ENCODE measurements at regions not wholly inside any gene's neighbourhood (a gene's known extent, or its start where the extent isn't known, plus 50 kb on each side); places are given as distances from the start of the nearest gene placed in this dataset.

DNA sequence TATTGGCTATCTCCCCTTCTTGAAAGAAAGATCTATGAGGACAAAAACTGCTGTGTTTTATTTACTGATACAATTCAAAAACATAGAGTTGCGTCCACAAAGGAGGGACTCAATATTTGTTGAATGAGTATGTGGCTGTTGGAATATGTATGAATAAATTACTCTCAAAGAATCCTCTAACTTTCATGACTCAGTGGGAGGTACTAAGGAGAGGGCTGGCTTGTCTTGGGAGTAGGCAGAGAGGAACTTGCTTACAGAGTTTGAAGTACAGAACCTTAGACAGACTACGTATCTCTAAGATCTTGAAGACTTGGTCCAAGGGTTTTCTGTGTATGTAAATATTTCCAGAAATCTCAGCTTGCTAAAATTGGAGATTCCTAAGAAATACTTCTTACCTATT is 504.0 kb upstream of the PTCHD4 start:
- no peak for TF ChIP-seq EZH2 (IDR thresholded peaks at IDR 0.05; ENCODE audit: insufficient read depth, poor library complexity, severe bottlenecking)
- no peak for TF ChIP-seq EZH2phosphoT487 (IDR thresholded peaks at IDR 0.05; ENCODE audit: insufficient read depth, low read depth)

Measured in GM23248 (cell line).